ENCODE measurements at regions not wholly inside any gene's neighbourhood (a gene's known extent, or its start where the extent isn't known, plus 50 kb on each side); places are given as distances from the start of the nearest gene placed in this dataset.

GRCh38 chr1:222124602-222125001, 382.7 kb upstream of the DUSP10 start:
- Histone ChIP-seq H3K27me3 (ENCODE audit: insufficient read depth, low read length) (no peaks in the 10 kb centered on the region), H3K9me3 (ENCODE audit: control insufficient read depth in 1 of 2, insufficient read depth in 1 of 2, low read depth in 1 of 2, low read length in 2 of 2) (no peaks in the 10 kb centered on the region), H3K9ac (ENCODE audit: low read length) (no peak overlapping the region), H3K27ac (ENCODE audit: low read depth, low read length) (no peak overlapping the region), H3K36me3 (ENCODE audit: control insufficient read depth in 1 of 2, insufficient read depth in 2 of 2, low read length in 2 of 2) (no peaks in the 10 kb centered on the region), H3K79me2 (ENCODE audit: insufficient read depth, low read length) (no peaks in the 10 kb centered on the region), H3K4me2 (ENCODE audit: low read length) (no peak overlapping the region), H3K4me1 (ENCODE audit: control insufficient read depth in 1 of 2, insufficient read depth in 2 of 2, low read length in 2 of 2) (no peaks in the 10 kb centered on the region), H2AFZ (ENCODE audit: low read depth, low read length, poor library complexity, severe bottlenecking) (no peak overlapping the region), H4K20me1 (ENCODE audit: insufficient read depth) (no peaks in the 10 kb centered on the region), H3K9me2 (ENCODE audit: insufficient read depth) (no peaks in the 10 kb centered on the region), H3K4me3 (replicated peaks in 1 of 2; ENCODE audit: low read depth in 1 of 2, low read length in 2 of 2) (no peak overlapping the region)
- ATAC-seq: peak; percentile 81
- intact Hi-C loops (cut with micrococcal nuclease): loop anchor here (1.0 kb wide), 1 partner anchor 331 kb away; no protein-coding TSS in a partner anchor
- ChIA-PET RAD21 (ENCODE audit: low non-redundant PET in 1 of 2, low total read pairs in 2 of 2, uncharacterized antibody in 2 of 2, unreplicated experiment in 2 of 2) (no interaction called here), CTCF (interaction anchor here (1.0 to 2.9 kb wide), 3 partner anchors 20 to 330 kb away, joined by 3 to 25 read pairs (median 3); no protein-coding TSS in a partner anchor), POLR2A (no interaction called here)
- TF ChIP-seq CTCF (IDR thresholded peaks at IDR 0.05 in 2 of 3, conservative IDR thresholded peaks at IDR 0.05 in 1 of 3; ENCODE audit: borderline replicate concordance in 1 of 3, insufficient read depth in 1 of 3, low read depth in 2 of 3, low read length in 2 of 3) (peak; percentile 33 to 65 (median 47); a peak in 4 of 6 replicates), EZH2phosphoT487 (IDR thresholded peaks at IDR 0.05; ENCODE audit: borderline replicate concordance) (no peak), RAD21 (IDR thresholded peaks at IDR 0.05; ENCODE audit: low read depth) (peak; percentile 70), ELF1 (IDR thresholded peaks at IDR 0.05; ENCODE audit: borderline replicate concordance, low read depth) (no peak)
- DNase-seq (ENCODE audit: low read depth, low spot score): no peak
- BruUV-seq (replicated peaks): no TSS peak

- Histone ChIP-seq H3K36me3 (ENCODE audit: control insufficient read depth in 1 of 2, insufficient read depth in 2 of 2, low read length in 2 of 2) (no peaks in the 10 kb centered on the region), H2AFZ (ENCODE audit: low read depth, low read length, poor library complexity, severe bottlenecking) (no peak overlapping the region), H3K4me2 (ENCODE audit: low read length) (no peak overlapping the region), H3K9me3 (ENCODE audit: control insufficient read depth in 1 of 2, insufficient read depth in 1 of 2, low read depth in 1 of 2, low read length in 2 of 2) (no peaks in the 10 kb centered on the region), H3K27me3 (ENCODE audit: insufficient read depth, low read length) (no peaks in the 10 kb centered on the region), H3K9ac (ENCODE audit: low read length) (no peak overlapping the region), H3K4me1 (ENCODE audit: control insufficient read depth in 1 of 2, insufficient read depth in 2 of 2, low read length in 2 of 2) (no peaks in the 10 kb centered on the region), H4K20me1 (ENCODE audit: insufficient read depth) (no peaks in the 10 kb centered on the region), H3K9me2 (ENCODE audit: insufficient read depth) (no peaks in the 10 kb centered on the region), H3K27ac (ENCODE audit: low read depth, low read length) (no peak overlapping the region), H3K79me2 (ENCODE audit: insufficient read depth, low read length) (no peaks in the 10 kb centered on the region), H3K4me3 (replicated peaks in 1 of 2; ENCODE audit: low read depth in 1 of 2, low read length in 2 of 2) (no peak overlapping the region)
- ATAC-seq: no peak
- TF ChIP-seq TCF7L2 (IDR thresholded peaks at IDR 0.05; ENCODE audit: borderline replicate concordance, extremely low read depth, insufficient read depth, insufficient read length) (no peak), CEBPB (IDR thresholded peaks at IDR 0.05; ENCODE audit: low read depth) (no peak), MAX (IDR thresholded peaks at IDR 0.05) (no peak), POLR2AphosphoS5 (IDR thresholded peaks at IDR 0.05; ENCODE audit: low read depth, low read length) (no peak), FOSL1 (IDR thresholded peaks at IDR 0.05; ENCODE audit: low read depth) (no peak), POLR2A (IDR thresholded peaks at IDR 0.05; ENCODE audit: borderline replicate concordance, extremely low read depth, insufficient read depth, insufficient read length) (no peak), ELF1 (IDR thresholded peaks at IDR 0.05; ENCODE audit: borderline replicate concordance, low read depth) (no peak), ATF3 (IDR thresholded peaks at IDR 0.05) (no peak), SRF (IDR thresholded peaks at IDR 0.05; ENCODE audit: low read depth) (no peak), RAD21 (IDR thresholded peaks at IDR 0.05; ENCODE audit: low read depth) (no peak), ZFX (IDR thresholded peaks at IDR 0.05) (no peak), CTCF (IDR thresholded peaks at IDR 0.05 in 2 of 3, conservative IDR thresholded peaks at IDR 0.05 in 1 of 3; ENCODE audit: borderline replicate concordance in 1 of 3, insufficient read depth in 1 of 3, low read depth in 2 of 3, low read length in 2 of 3) (no peak)
- ChIA-PET POLR2A (no interaction called here), CTCF (interaction anchor here (2.9 kb wide), 1 partner anchor 332 kb away, joined by 25 read pairs; no protein-coding TSS in a partner anchor), RAD21 (ENCODE audit: low non-redundant PET in 1 of 2, low total read pairs in 2 of 2, uncharacterized antibody in 2 of 2, unreplicated experiment in 2 of 2) (no interaction called here)
- DNase-seq (ENCODE audit: low read depth, low spot score): no peak
- intact Hi-C loops (cut with micrococcal nuclease): no loop called here
- BruUV-seq (replicated peaks): no TSS peak
These were observed 381.2 kb upstream of the DUSP10 start for GRCh38 chr1:222123111-222123510.

Measured in HCT116 (cell line).